A549 (cell line): ENCODE measurements at regions not wholly inside any gene's neighbourhood (a gene's known extent, or its start where the extent isn't known, plus 50 kb on each side); places are given as distances from the start of the nearest gene placed in this dataset.

ENCODE experiments used
- CEBPB ChIP-seq, 2 experiments: fragments of >200 bp in 1 of 2; sonication (Bioruptor Twin) in 1 of 2; formaldehyde crosslinking in 1 of 2; IDR thresholded peaks; 2 replicates each; pipeline ENCODE4 v1.6.1; 2012 to 2016
- CTCF ChIP-seq: fragments of >200 bp; sonication (Bioruptor Twin); formaldehyde crosslinking; IDR thresholded peaks from 3 replicates; pipeline ENCODE4 v1.5.1; 2016
- EP300 ChIP-seq, 2 experiments: fragments of >200 bp; sonication (Bioruptor Twin); formaldehyde crosslinking; IDR thresholded peaks; 2 replicates in 1 of 2; 3 replicates in 1 of 2; pipeline ENCODE4 v1.6.1; 2016 to 2017
- MAX ChIP-seq: IDR thresholded peaks from 2 replicates; pipeline ENCODE4 v1.6.1; 2012

- TF ChIP-seq EP300 (IDR thresholded peaks at IDR 0.05) (no peak), MAX (no peak), CTCF (no peak), CEBPB (IDR thresholded peaks at IDR 0.05) (no peak)
Observed at GRCh38 chr14:71527838-71528237, 404.4 kb upstream of the RGS6 start.
